ENCODE measurements at regions not wholly inside any gene's neighbourhood (a gene's known extent, or its start where the extent isn't known, plus 50 kb on each side); places are given as distances from the start of the nearest gene placed in this dataset.

- TF ChIP-seq MAX (IDR thresholded peaks at IDR 0.05) (no peak), CTCF (IDR thresholded peaks at IDR 0.05; ENCODE audit: control extremely low read depth in 1 of 3, insufficient read depth in 1 of 3, low read depth in 1 of 3, low read length in 3 of 3) (no peak), TBP (IDR thresholded peaks at IDR 0.05; ENCODE audit: low read depth, low read length) (no peak), RBBP5 (IDR thresholded peaks at IDR 0.05; ENCODE audit: borderline replicate concordance, low read depth, low read length) (no peak), ASH2L (IDR thresholded peaks at IDR 0.05; ENCODE audit: low read length) (no peak), NANOG (IDR thresholded peaks at IDR 0.05; ENCODE audit: insufficient read depth, low read depth, low read length, poor library complexity, severe bottlenecking) (no peak), POLR2A (IDR thresholded peaks at IDR 0.05; ENCODE audit: control extremely low read depth in 1 of 2, low read depth in 2 of 2, low read length in 2 of 2) (no peak), POLR2AphosphoS5 (IDR thresholded peaks at IDR 0.05; ENCODE audit: low read depth, low read length) (no peak), EZH2 (IDR thresholded peaks at IDR 0.05; ENCODE audit: low read depth, low read length, severe bottlenecking) (no peak), RFX5 (IDR thresholded peaks at IDR 0.05; ENCODE audit: borderline replicate concordance, low read depth, low read length) (no peak), BCL11A (IDR thresholded peaks at IDR 0.05; ENCODE audit: low read depth in 2 of 2, low read length in 2 of 2) (no peak), SIN3A (conservative IDR thresholded peaks at IDR 0.05 in 1 of 2, IDR thresholded peaks at IDR 0.05 in 1 of 2; ENCODE audit: low read depth in 1 of 2, low read length in 2 of 2) (no peak), SRF (IDR thresholded peaks at IDR 0.05; ENCODE audit: low read depth, low read length) (no peak)
These were observed 266.2 kb upstream of the OR4E1 start for GRCh38 chr14:21939836-21940235.
